HG03439 (cell line): ENCODE measurements at regions not wholly inside any gene's neighbourhood (a gene's known extent, or its start where the extent isn't known, plus 50 kb on each side); places are given as distances from the start of the nearest gene placed in this dataset.

Source experiments
- ATAC-seq: cut with Tn5 transposase; IDR thresholded peaks from one replicate; pipeline ENCODE4 v1.9.1; 2021; ENCODE audit warnings: mild to moderate bottlenecking, moderate library complexity; ENCODE audit not compliant: unreplicated experiment

- no peak for ATAC-seq
Observed at GRCh38 chr6:71420693-71421328, 132.2 kb downstream of the OGFRL1 start.

GRCh38 chr6:71421611-71422010 is 133.0 kb downstream of the OGFRL1 start:
- ATAC-seq = no peak

- ATAC-seq = no peak
Observed at GRCh38 chr6:71430018-71430417, 141.4 kb downstream of the OGFRL1 start.

GRCh38 chr6:71433441-71433840 is 144.8 kb downstream of the OGFRL1 start:
- no peak for ATAC-seq

- no peak for ATAC-seq
Observed at GRCh38 chr6:71444222-71444621, 155.6 kb downstream of the OGFRL1 start.

- ATAC-seq = no peak
Observed at GRCh38 chr6:71446057-71446456, 157.4 kb downstream of the OGFRL1 start.

GRCh38 chr6:71446470-71446869 is 157.9 kb downstream of the OGFRL1 start:
- no peak for ATAC-seq

GRCh38 chr6:71452697-71453370 is 164.2 kb downstream of the OGFRL1 start:
- ATAC-seq = no peak

GRCh38 chr6:71453371-71453706 is 164.7 kb downstream of the OGFRL1 start:
- ATAC-seq = no peak

- ATAC-seq = no peak
Observed at GRCh38 chr6:71454056-71454455, 165.4 kb downstream of the OGFRL1 start.

GRCh38 chr6:71457929-71458328 is 169.3 kb downstream of the OGFRL1 start:
- ATAC-seq = no peak

- ATAC-seq = no peak
Observed at GRCh38 chr6:71459162-71459561, 170.6 kb downstream of the OGFRL1 start.

- ATAC-seq = no peak
Observed at GRCh38 chr6:71460933-71461332, 172.3 kb downstream of the OGFRL1 start.

- ATAC-seq = no peak
Observed at GRCh38 chr6:71463061-71463460, 174.4 kb downstream of the OGFRL1 start.

GRCh38 chr6:71465096-71465495 is 176.5 kb downstream of the OGFRL1 start:
- ATAC-seq = no peak

- ATAC-seq = no peak
Observed at GRCh38 chr6:71466362-71466761, 177.8 kb downstream of the OGFRL1 start.

- ATAC-seq = no peak
Observed at GRCh38 chr6:71468038-71468437, 179.4 kb downstream of the OGFRL1 start.

- no peak for ATAC-seq
Observed at GRCh38 chr6:71468841-71469700, 180.5 kb downstream of the OGFRL1 start.

GRCh38 chr6:71471718-71472117 is 183.1 kb downstream of the OGFRL1 start:
- no peak for ATAC-seq

- no peak for ATAC-seq
Observed at GRCh38 chr6:71473926-71474325, 185.3 kb downstream of the OGFRL1 start.

GRCh38 chr6:71474942-71475341 is 186.3 kb downstream of the OGFRL1 start:
- ATAC-seq = no peak

- ATAC-seq = no peak
Observed at GRCh38 chr6:71476371-71476770, 187.8 kb downstream of the OGFRL1 start.
